ENCODE measurements at regions not wholly inside any gene's neighbourhood (a gene's known extent, or its start where the extent isn't known, plus 50 kb on each side); places are given as distances from the start of the nearest gene placed in this dataset.

DNA sequence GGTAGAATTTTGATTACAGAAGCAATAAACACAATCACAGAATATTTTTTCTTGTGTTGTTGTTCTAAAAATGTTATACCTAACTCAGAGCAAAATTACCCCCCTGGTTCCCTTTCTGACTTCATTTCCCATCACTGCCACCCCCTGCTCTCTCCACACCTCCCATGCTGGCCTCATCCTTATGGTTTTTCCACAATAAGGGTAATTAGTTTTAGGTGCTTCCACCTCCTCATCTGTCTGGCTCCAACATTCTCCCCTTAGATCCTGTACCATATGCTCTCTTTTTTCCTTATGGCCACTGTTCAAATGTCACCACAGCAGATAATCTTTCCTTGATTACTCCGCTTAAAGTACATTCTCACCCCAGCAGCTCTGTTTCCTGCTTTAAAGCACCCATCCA is 2208.6 kb downstream of the MRPL39 start:
- no peak for TF ChIP-seq BHLHE40 (IDR thresholded peaks at IDR 0.05; ENCODE audit: low read depth, low read length)
- TF ChIP-seq CHD4 (IDR thresholded peaks at IDR 0.05; ENCODE audit: borderline replicate concordance): no peak
- TF ChIP-seq PBX3 (IDR thresholded peaks at IDR 0.05): no peak
- TF ChIP-seq, protein P1, sequence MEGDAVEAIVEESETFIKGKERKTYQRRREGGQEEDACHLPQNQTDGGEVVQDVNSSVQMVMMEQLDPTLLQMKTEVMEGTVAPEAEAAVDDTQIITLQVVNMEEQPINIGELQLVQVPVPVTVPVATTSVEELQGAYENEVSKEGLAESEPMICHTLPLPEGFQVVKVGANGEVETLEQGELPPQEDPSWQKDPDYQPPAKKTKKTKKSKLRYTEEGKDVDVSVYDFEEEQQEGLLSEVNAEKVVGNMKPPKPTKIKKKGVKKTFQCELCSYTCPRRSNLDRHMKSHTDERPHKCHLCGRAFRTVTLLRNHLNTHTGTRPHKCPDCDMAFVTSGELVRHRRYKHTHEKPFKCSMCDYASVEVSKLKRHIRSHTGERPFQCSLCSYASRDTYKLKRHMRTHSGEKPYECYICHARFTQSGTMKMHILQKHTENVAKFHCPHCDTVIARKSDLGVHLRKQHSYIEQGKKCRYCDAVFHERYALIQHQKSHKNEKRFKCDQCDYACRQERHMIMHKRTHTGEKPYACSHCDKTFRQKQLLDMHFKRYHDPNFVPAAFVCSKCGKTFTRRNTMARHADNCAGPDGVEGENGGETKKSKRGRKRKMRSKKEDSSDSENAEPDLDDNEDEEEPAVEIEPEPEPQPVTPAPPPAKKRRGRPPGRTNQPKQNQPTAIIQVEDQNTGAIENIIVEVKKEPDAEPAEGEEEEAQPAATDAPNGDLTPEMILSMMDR (IDR thresholded peaks at IDR 0.05): no peak
- TF ChIP-seq TP53 (CRISPR knock-in tag; IDR thresholded peaks at IDR 0.05): no peak
- TF ChIP-seq HES2 (IDR thresholded peaks at IDR 0.05): no peak
- no peak for TF ChIP-seq CEBPB (IDR thresholded peaks at IDR 0.05)
- TF ChIP-seq RCOR1 (IDR thresholded peaks at IDR 0.05; ENCODE audit: low read depth, low read length): no peak
- TF ChIP-seq, protein P2, sequence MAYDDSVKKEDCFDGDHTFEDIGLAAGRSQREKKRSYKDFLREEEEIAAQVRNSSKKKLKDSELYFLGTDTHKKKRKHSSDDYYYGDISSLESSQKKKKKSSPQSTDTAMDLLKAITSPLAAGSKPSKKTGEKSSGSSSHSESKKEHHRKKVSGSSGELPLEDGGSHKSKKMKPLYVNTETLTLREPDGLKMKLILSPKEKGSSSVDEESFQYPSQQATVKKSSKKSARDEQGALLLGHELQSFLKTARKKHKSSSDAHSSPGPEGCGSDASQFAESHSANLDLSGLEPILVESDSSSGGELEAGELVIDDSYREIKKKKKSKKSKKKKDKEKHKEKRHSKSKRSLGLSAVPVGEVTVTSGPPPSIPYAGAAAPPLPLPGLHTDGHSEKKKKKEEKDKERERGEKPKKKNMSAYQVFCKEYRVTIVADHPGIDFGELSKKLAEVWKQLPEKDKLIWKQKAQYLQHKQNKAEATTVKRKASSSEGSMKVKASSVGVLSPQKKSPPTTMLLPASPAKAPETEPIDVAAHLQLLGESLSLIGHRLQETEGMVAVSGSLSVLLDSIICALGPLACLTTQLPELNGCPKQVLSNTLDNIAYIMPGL (CRISPR knock-in tag; IDR thresholded peaks at IDR 0.05; ENCODE audit: borderline replicate concordance): no peak
- no peak for TF ChIP-seq ESRRA (IDR thresholded peaks at IDR 0.05; ENCODE audit: borderline replicate concordance, low read length)
- no peak for TF ChIP-seq MAFK (IDR thresholded peaks at IDR 0.05; ENCODE audit: partially characterized antibody)
- TF ChIP-seq, protein P3, sequence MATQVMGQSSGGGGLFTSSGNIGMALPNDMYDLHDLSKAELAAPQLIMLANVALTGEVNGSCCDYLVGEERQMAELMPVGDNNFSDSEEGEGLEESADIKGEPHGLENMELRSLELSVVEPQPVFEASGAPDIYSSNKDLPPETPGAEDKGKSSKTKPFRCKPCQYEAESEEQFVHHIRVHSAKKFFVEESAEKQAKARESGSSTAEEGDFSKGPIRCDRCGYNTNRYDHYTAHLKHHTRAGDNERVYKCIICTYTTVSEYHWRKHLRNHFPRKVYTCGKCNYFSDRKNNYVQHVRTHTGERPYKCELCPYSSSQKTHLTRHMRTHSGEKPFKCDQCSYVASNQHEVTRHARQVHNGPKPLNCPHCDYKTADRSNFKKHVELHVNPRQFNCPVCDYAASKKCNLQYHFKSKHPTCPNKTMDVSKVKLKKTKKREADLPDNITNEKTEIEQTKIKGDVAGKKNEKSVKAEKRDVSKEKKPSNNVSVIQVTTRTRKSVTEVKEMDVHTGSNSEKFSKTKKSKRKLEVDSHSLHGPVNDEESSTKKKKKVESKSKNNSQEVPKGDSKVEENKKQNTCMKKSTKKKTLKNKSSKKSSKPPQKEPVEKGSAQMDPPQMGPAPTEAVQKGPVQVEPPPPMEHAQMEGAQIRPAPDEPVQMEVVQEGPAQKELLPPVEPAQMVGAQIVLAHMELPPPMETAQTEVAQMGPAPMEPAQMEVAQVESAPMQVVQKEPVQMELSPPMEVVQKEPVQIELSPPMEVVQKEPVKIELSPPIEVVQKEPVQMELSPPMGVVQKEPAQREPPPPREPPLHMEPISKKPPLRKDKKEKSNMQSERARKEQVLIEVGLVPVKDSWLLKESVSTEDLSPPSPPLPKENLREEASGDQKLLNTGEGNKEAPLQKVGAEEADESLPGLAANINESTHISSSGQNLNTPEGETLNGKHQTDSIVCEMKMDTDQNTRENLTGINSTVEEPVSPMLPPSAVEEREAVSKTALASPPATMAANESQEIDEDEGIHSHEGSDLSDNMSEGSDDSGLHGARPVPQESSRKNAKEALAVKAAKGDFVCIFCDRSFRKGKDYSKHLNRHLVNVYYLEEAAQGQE (IDR thresholded peaks at IDR 0.05): no peak
- no peak for TF ChIP-seq POLR2A (IDR thresholded peaks at IDR 0.05; ENCODE audit: low read length)

Data from A549 (cell line).